ENCODE measurements at regions not wholly inside any gene's neighbourhood (a gene's known extent, or its start where the extent isn't known, plus 50 kb on each side); places are given as distances from the start of the nearest gene placed in this dataset.

GRCh38 chr3:63046580-63046979 lies 171.4 kb upstream of the CADPS start (continued):
- no peak for TF ChIP-seq CTCF (IDR thresholded peaks at IDR 0.05; ENCODE audit: low read depth, low read length, missing input control)
- no peak for TF ChIP-seq FOXA1 (IDR thresholded peaks at IDR 0.05)
- no peak for TF ChIP-seq EGR1 (IDR thresholded peaks at IDR 0.05; ENCODE audit: low read depth in 2 of 2)
- TF ChIP-seq NR2F2 (IDR thresholded peaks at IDR 0.05), result no peak

GRCh38 chr3:63047068-63047467 lies 171.9 kb upstream of the CADPS start:
- Histone ChIP-seq H3K36me3 (ENCODE audit: control insufficient read depth in 4 of 4, insufficient read depth in 3 of 4, low read depth in 1 of 4, low read length in 3 of 4) (no peaks in the 10 kb centered on the region), H3K27me3 (ENCODE audit: control insufficient read depth in 4 of 4, insufficient read depth in 4 of 4, low read length in 3 of 4) (no peaks in the 10 kb centered on the region), H3K4me3 (ENCODE audit: low read depth in 1 of 3, low read length in 3 of 3) (no peak overlapping the region), H3K9me3 (ENCODE audit: control insufficient read depth in 4 of 4, low read length in 3 of 4) (no peaks in the 10 kb centered on the region), H3K27ac (ENCODE audit: low read depth in 1 of 2, low read length in 2 of 2) (no peak overlapping the region), H3K4me1 (ENCODE audit: control insufficient read depth in 4 of 4, insufficient read depth in 4 of 4, low read length in 3 of 4) (no peaks in the 10 kb centered on the region), H3K9ac (ENCODE audit: low read depth in 1 of 2, low read length in 2 of 2) (no peak overlapping the region)
- TF ChIP-seq CTCF (IDR thresholded peaks at IDR 0.05; ENCODE audit: low read depth, low read length, missing input control) (no peak), TAF1 (conservative IDR thresholded peaks at IDR 0.05) (no peak)
- no peak for DNase-seq (ENCODE audit: low spot score)
- WGBS, result 81% methylated on average over 1 of the region's 1 CpG

GRCh38 chr3:63048367-63049326 lies 173.4 kb upstream of the CADPS start:
- Histone ChIP-seq H3K4me3 (ENCODE audit: low read depth in 1 of 3, low read length in 3 of 3) (no peak overlapping the region), H3K27ac (ENCODE audit: low read depth in 1 of 2, low read length in 2 of 2) (no peak overlapping the region), H3K4me1 (ENCODE audit: control insufficient read depth in 4 of 4, insufficient read depth in 4 of 4, low read length in 3 of 4) (no peaks in the 10 kb centered on the region), H3K27me3 (ENCODE audit: control insufficient read depth in 4 of 4, insufficient read depth in 4 of 4, low read length in 3 of 4) (no peaks in the 10 kb centered on the region), H3K9ac (ENCODE audit: low read depth in 1 of 2, low read length in 2 of 2) (no peak overlapping the region), H3K9me3 (ENCODE audit: control insufficient read depth in 4 of 4, low read length in 3 of 4) (no peaks in the 10 kb centered on the region), H3K36me3 (ENCODE audit: control insufficient read depth in 4 of 4, insufficient read depth in 3 of 4, low read depth in 1 of 4, low read length in 3 of 4) (no peaks in the 10 kb centered on the region)
- DNase-seq (ENCODE audit: low spot score), result no peak
- WGBS, result 83% methylated on average over 4 of the region's 4 CpGs
- TF ChIP-seq JUND (IDR thresholded peaks at IDR 0.05) (no peak), FOXA2 (IDR thresholded peaks at IDR 0.05) (no peak), NR2F2 (IDR thresholded peaks at IDR 0.05) (no peak), GABPA (IDR thresholded peaks at IDR 0.05 in 1 of 2, conservative IDR thresholded peaks at IDR 0.05 in 1 of 2) (no peak)

DNA sequence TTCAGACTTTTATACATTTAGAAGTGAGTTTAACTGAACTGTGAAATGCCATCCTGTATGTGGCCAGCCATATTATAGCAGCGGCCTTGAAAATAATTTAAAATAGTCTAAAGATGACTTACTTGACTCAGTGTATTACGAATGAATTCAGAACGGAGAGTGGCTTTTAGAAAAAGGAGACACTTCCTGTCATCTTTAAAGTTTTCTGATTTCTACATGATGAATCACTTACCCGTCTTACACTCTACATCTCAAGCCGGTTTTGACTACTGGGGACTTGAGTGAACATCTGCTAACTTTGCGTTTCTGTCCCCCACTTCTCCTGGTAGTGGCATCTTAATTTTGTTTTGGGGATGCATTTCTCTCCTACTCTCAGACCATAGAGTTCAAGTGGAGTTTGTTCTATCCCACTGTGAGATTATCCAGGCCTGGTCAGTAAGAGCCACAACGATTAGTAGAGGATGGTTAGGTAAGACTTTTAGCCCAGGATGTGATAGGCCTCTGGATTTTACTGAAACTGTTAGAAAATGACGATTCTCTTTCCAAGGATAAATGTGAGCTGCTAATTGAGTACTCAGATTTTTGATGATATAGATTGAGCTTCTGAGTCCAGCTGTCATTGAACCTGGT lies 175.4 kb upstream of the CADPS start:
- Histone ChIP-seq H3K4me3 (ENCODE audit: low read depth in 1 of 3, low read length in 3 of 3) (no peak overlapping the region), H3K27ac (ENCODE audit: low read depth in 1 of 2, low read length in 2 of 2) (no peak overlapping the region), H3K9ac (ENCODE audit: low read depth in 1 of 2, low read length in 2 of 2) (no peak overlapping the region), H3K4me1 (ENCODE audit: control insufficient read depth in 4 of 4, insufficient read depth in 4 of 4, low read length in 3 of 4) (no peaks in the 10 kb centered on the region), H3K27me3 (ENCODE audit: control insufficient read depth in 4 of 4, insufficient read depth in 4 of 4, low read length in 3 of 4) (no peaks in the 10 kb centered on the region), H3K36me3 (ENCODE audit: control insufficient read depth in 4 of 4, insufficient read depth in 3 of 4, low read depth in 1 of 4, low read length in 3 of 4) (no peaks in the 10 kb centered on the region), H3K9me3 (ENCODE audit: control insufficient read depth in 4 of 4, low read length in 3 of 4) (no peaks in the 10 kb centered on the region)
- DNase-seq (ENCODE audit: low spot score), result no peak
- TF ChIP-seq, protein P1, sequence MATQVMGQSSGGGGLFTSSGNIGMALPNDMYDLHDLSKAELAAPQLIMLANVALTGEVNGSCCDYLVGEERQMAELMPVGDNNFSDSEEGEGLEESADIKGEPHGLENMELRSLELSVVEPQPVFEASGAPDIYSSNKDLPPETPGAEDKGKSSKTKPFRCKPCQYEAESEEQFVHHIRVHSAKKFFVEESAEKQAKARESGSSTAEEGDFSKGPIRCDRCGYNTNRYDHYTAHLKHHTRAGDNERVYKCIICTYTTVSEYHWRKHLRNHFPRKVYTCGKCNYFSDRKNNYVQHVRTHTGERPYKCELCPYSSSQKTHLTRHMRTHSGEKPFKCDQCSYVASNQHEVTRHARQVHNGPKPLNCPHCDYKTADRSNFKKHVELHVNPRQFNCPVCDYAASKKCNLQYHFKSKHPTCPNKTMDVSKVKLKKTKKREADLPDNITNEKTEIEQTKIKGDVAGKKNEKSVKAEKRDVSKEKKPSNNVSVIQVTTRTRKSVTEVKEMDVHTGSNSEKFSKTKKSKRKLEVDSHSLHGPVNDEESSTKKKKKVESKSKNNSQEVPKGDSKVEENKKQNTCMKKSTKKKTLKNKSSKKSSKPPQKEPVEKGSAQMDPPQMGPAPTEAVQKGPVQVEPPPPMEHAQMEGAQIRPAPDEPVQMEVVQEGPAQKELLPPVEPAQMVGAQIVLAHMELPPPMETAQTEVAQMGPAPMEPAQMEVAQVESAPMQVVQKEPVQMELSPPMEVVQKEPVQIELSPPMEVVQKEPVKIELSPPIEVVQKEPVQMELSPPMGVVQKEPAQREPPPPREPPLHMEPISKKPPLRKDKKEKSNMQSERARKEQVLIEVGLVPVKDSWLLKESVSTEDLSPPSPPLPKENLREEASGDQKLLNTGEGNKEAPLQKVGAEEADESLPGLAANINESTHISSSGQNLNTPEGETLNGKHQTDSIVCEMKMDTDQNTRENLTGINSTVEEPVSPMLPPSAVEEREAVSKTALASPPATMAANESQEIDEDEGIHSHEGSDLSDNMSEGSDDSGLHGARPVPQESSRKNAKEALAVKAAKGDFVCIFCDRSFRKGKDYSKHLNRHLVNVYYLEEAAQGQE (IDR thresholded peaks at IDR 0.05), result no peak
- TF ChIP-seq RAD21 (IDR thresholded peaks at IDR 0.05), result no peak
- TF ChIP-seq TAF1 (conservative IDR thresholded peaks at IDR 0.05), result no peak
- WGBS, result 70% methylated on average over 8 of the region's 8 CpGs

All from liver (tissue), 8 donors.